ENCODE measurements at regions not wholly inside any gene's neighbourhood (a gene's known extent, or its start where the extent isn't known, plus 50 kb on each side); places are given as distances from the start of the nearest gene placed in this dataset.
"Not testable (repeated sequence)": the region's sequence is repeated elsewhere in the genome, so short reads cannot be mapped to it uniquely, and the experiment has no call there.

- DNase-seq (ENCODE audit: low read depth): not testable (repeated sequence)
- TF ChIP-seq, protein P1, sequence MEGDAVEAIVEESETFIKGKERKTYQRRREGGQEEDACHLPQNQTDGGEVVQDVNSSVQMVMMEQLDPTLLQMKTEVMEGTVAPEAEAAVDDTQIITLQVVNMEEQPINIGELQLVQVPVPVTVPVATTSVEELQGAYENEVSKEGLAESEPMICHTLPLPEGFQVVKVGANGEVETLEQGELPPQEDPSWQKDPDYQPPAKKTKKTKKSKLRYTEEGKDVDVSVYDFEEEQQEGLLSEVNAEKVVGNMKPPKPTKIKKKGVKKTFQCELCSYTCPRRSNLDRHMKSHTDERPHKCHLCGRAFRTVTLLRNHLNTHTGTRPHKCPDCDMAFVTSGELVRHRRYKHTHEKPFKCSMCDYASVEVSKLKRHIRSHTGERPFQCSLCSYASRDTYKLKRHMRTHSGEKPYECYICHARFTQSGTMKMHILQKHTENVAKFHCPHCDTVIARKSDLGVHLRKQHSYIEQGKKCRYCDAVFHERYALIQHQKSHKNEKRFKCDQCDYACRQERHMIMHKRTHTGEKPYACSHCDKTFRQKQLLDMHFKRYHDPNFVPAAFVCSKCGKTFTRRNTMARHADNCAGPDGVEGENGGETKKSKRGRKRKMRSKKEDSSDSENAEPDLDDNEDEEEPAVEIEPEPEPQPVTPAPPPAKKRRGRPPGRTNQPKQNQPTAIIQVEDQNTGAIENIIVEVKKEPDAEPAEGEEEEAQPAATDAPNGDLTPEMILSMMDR (conservative IDR thresholded peaks at IDR 0.05; ENCODE audit: low read depth, low read length): peak; percentile 37
These were observed 323.5 kb downstream of the KLF13 start for GRCh38 chr15:31650055-31650701.

GRCh38 chr15:31656915-31657314, 330.3 kb downstream of the KLF13 start:
- not testable (repeated sequence) for H3K4me3 ChIP-seq (ENCODE audit: low read length); DNase-seq (ENCODE audit: low read depth)

More at GRCh38 chr15:31650055-31650701, 323.5 kb downstream of the KLF13 start:
- not testable (repeated sequence) for H3K4me3 ChIP-seq (ENCODE audit: low read length)

DNA sequence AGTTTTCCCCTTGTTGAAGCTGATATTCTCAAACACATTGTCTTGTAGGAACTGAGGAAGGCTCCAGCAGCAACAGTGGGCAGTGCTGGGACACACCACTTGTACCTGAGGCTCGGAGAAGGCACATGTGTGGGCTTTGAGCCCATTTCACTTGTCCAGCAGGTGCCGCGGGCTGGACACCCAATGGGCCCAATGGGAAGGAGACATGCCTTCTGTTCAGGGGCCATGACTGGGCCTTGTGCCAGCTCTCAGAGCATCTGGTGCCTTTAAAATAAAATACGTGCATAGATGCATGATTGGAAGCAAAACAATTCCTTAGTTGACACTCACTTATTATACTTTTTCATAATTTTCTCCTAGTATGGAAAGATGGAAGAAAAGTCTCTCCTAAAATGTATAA, 334.2 kb downstream of the KLF13 start:
- no peak for DNase-seq (ENCODE audit: low read depth)
- no peak overlapping the region for H3K4me3 ChIP-seq (ENCODE audit: low read length)
- TF ChIP-seq, protein P1 (conservative IDR thresholded peaks at IDR 0.05; ENCODE audit: low read depth, low read length): no peak

- not testable (repeated sequence) for H3K4me3 ChIP-seq (ENCODE audit: low read length); DNase-seq (ENCODE audit: low read depth)
These were observed 339.1 kb downstream of the KLF13 start for GRCh38 chr15:31665732-31666131.

GRCh38 chr15:31669158-31669908, 342.7 kb downstream of the KLF13 start:
- not testable (repeated sequence) for DNase-seq (ENCODE audit: low read depth); H3K4me3 ChIP-seq (ENCODE audit: low read length)

DNA sequence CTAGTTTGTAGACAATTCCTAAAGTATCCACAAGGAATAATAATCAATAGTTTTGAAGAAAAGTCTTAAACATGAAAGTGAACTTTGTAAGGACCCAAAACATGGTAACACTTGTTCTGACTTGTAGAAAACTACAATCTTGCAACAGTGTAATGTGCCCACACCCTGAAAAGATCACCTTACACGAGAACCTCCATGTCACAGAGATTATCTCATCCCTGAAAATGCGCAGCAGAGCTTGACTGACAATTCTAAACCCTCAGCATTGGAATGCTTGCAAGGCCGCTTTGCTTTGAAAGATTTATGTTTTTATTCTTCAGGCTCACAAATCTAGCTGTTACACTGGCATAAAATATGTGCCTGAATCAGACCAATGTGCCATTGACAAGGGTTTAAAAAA, 346.6 kb downstream of the KLF13 start:
- not testable (repeated sequence) for DNase-seq (ENCODE audit: low read depth); H3K4me3 ChIP-seq (ENCODE audit: low read length)

DNA sequence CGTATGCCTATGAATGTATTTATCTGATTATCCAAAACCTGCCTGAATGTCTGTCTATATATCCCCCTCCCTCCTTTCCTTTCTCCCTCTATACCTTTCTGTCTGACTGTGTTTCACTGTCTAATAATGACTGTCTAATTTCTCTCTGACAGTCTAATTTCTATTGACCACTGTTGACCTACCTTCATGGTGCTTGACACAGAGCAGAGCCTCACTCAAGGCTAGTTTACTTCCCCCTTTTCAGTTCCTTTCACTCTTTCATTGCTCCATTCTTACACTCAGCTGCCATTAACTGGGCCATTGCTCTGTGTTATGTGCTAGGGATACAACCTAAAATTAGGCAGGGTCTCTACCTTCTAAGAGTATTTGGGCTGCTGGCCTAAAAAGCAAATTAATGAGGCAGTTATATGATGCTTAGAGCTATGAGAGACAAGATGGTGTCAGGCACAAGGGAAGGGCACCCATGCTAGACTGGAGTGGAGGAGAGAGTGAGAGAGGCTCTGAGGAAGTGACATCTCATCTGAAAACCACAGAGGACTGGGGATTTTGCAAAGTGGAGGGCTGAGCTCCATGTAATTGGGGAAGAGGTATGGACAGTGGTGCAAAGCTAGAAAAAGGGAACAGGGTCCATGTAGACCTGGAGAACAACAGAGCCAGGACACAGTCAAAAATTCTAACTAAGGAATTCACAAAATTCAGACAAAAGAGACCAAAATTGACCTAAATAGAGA, 348.6 kb upstream of the CHRNA7 start:
- DNase-seq (ENCODE audit: low read depth); H3K4me3 ChIP-seq (ENCODE audit: low read length): not testable (repeated sequence)

DNA sequence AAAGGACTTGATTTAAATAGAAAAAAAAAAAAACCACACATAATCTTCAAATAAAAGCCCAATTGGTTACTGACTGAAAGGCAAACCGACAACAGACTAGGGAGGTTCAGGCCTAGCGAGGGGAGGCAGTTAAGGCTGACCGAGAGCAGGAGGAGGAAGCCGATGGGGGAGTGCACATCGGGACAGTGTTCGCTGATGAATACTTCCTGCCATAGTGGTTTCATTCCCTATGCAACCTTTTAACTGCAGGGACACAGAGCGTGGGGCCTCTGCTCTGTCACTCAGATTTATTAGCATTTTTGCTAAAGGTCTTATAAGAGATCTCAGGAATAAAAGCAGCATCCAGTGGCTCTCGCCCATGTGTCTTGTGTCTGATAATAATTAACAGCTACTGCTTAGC, 343.2 kb upstream of the CHRNA7 start:
- DNase-seq (ENCODE audit: low read depth); H3K4me3 ChIP-seq (ENCODE audit: low read length): not testable (repeated sequence)

DNA sequence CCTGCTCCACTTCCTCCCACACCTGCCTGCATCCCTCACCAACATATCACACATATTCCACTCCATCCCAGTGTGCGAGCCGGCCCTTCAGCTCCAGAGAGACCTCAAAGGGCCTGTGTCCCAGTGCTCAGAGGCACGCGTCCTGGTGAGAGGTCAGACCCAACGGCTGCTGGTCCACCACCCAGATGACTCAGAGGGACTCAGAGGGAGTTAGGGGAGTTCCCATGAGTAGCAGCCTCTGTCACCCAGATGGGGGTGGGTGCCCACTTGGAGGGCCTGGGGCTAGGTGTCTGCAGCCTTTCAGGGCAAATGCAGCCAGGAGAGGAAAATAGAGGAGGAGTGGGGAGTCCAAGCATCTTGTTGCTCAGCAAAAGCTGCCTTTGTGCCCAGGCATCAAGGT, 333.8 kb upstream of the CHRNA7 start:
- DNase-seq (ENCODE audit: low read depth); H3K4me3 ChIP-seq (ENCODE audit: low read length): not testable (repeated sequence)

- H3K4me3 ChIP-seq (ENCODE audit: low read length); DNase-seq (ENCODE audit: low read depth): not testable (repeated sequence)
These were observed 325.1 kb upstream of the CHRNA7 start for GRCh38 chr15:31705076-31705678.

DNA sequence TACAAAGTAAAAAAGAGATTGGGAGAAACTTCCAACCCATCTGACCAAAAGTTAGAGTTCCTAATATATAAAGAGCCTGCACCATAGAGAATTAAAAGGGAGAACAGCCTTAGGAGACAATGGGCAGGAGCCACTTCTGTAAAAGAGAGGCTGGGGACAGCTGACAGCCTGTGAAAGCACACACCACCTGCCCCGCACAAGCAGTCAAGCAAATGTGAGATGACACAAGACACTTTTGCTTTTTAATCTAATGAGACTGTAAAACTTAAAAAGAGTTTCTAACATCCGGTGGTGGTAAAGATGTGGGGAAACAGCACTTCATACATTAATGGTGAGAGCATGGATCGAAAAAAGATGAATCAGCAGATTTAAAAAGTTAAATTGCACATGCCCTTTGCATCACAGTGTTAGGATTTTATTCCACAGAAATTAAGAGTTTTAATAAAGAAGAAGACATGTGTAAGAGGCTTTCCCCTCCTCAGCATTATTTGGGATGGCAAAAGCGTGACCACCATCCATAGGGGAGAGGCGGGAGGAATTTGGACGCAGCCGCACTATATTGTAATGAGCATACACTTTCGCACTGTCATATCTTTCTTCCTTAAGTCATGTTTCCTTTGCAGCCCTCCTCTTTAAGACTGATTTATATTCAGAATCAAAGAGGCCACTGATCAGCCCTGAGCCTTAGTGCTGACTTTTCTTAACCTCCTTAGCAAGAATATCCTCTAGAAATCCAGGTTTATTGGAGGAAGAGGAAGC, 322.2 kb upstream of the CHRNA7 start:
- not testable (repeated sequence) for H3K4me3 ChIP-seq (ENCODE audit: low read length); DNase-seq (ENCODE audit: low read depth)

GRCh38 chr15:31708703-31709327, 321.5 kb upstream of the CHRNA7 start:
- not testable (repeated sequence) for DNase-seq (ENCODE audit: low read depth); H3K4me3 ChIP-seq (ENCODE audit: low read length)

DNA sequence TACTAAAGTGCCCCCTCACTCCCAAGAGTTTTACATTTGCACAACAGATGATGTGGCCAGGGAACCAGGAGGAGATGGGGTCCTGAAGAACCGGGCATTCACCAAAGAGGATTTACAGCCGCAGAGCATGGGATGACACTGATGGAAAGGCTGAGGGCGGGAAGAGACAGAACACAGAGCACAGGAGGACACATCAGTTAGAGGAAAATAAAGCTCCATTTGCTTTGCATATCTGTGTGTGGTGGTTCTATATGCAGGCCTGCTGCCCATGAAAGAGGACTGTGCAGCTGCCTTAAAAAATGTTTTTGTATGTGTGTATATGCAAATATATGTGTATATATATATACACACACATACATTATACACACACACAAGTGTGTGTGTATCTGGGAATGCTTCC, 320.8 kb upstream of the CHRNA7 start:
- H3K4me3 ChIP-seq (ENCODE audit: low read length); DNase-seq (ENCODE audit: low read depth): not testable (repeated sequence)

GRCh38 chr15:31710806-31711205, 319.5 kb upstream of the CHRNA7 start:
- not testable (repeated sequence) for DNase-seq (ENCODE audit: low read depth); H3K4me3 ChIP-seq (ENCODE audit: low read length)

GRCh38 chr15:31715208-31715607, 315.1 kb upstream of the CHRNA7 start:
- not testable (repeated sequence) for H3K4me3 ChIP-seq (ENCODE audit: low read length)

DNA sequence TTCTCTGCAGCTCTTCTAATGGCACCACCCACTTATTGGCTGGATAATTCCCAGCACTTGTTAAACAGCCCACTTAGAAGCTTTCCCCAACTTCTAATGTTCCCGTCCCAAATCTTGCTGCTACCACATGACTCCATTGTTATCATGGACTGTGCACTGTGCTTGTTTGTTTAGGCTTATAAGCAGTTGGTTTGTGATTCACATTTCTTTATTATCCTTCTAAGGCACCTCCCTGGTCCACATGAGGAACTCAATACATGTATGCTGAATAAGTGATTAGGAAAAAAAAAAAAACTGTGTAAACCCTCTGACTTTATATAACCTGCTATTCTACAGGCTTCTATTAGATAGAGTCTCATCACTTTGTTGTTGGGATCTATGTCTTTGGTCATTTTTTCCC, 311.7 kb upstream of the CHRNA7 start:
- DNase-seq (ENCODE audit: low read depth); H3K4me3 ChIP-seq (ENCODE audit: low read length): not testable (repeated sequence)

More at GRCh38 chr15:31715208-31715607, 315.1 kb upstream of the CHRNA7 start:
- DNase-seq (ENCODE audit: low read depth): not testable (repeated sequence)

Data from retinal pigment epithelial cell (primary cell).